ENCODE measurements at regions not wholly inside any gene's neighbourhood (a gene's known extent, or its start where the extent isn't known, plus 50 kb on each side); places are given as distances from the start of the nearest gene placed in this dataset.
"Not testable (repeated sequence)": the region's sequence is repeated elsewhere in the genome, so short reads cannot be mapped to it uniquely, and the experiment has no call there.

DNA sequence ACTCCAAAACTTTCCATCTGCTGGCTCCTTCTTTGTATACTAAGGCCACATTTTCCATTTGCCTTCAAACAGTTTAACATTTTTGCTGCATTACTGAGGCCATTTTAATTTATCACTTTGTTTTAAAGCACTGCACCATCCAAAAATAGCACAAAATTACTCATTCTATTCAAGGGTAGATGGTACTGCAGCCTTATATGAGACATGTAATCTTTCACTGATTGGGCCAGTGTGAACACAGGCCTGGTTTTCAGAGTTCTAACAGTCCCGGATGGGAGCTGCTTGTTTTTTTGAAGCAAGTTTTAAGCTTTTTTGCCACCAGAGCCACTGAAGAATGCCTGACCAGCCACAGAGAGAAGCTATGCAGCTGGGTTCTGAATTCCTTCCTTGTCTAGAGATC lies 172.3 kb upstream of the TSC22D2 start:
- ATAC-seq (no peak), DNase-seq (no peak)
- intact Hi-C loops (cut with DNase I, micrococcal nuclease), result loop anchor here in 1 of 2 donors (5.0 to 10.0 kb wide), 2 partner anchors 177 to 259 kb away; no protein-coding TSS in a partner anchor

DNA sequence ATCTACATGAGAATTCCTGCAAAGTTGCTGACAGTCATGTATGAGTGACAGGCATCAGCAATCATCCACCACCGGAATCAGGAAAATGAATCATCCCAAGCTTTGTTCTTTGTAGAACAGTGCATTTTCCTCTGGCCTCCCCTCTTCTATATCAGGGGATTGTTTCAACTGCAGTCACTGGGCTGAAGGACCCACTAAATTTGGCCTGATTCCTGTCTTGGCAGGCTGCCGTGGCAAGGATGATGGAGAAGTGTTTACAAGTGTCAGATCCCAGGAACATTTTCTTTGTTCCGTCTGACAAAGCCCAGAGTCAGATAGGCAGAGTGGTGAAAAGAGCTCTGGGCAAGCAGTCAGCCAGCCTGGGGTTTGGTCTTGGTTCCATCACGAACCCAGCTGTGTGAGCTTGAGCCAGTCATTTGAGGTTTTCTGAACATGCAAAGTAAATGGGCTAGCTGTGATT lies 175.1 kb upstream of the TSC22D2 start:
- ATAC-seq, result no peak
- DNase-seq, result no peak
- intact Hi-C loops (cut with DNase I, micrococcal nuclease), result loop anchor here in 1 of 2 donors (10.0 kb wide), 1 partner anchor 262 kb away; no protein-coding TSS in a partner anchor

DNA sequence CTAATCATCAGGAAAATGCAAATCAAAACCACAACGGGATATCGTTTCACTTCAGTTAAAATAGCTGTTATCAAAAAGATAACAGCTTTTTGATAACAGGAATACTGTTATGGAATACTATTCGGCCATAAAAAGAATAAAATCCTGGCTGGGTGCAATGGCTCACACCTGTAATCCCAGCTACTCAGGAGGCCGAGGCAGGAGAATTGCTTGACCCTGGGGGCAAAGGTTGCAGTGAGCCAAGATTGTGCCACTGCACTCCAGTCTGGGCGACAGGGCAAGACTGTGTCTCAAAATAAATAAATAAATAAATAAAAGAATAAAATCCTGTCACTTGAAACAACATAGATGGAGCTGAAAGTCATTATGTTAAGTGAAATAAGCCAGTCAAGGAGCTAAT lies 178.1 kb upstream of the TSC22D2 start:
- DNase-seq, result no peak
- ATAC-seq, result peak; percentile 58
- intact Hi-C loops (cut with DNase I, micrococcal nuclease), result loop anchor here in 1 of 2 donors (10.0 kb wide), 1 partner anchor 265 kb away; no protein-coding TSS in a partner anchor

DNA sequence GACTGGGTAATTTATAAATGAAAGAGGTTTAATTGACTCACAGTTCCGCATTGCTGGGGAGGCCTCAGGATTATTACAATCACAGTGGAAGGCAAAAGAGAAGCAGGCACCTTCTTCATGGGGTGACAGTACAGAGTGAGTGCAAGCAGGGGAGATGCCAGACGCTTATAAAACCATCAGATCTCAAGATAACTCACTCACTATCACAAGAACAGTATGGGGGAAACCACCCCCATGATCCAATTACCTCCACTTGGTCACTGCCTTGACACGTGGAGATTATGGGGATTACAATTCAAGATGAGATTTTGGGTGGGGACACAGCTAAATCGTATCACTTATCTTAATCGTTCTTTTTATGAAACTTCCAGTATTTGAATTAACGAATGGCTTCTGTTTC lies 179.5 kb upstream of the TSC22D2 start:
- intact Hi-C loops (cut with DNase I, micrococcal nuclease); DNase-seq; ATAC-seq: not testable (repeated sequence)

DNA sequence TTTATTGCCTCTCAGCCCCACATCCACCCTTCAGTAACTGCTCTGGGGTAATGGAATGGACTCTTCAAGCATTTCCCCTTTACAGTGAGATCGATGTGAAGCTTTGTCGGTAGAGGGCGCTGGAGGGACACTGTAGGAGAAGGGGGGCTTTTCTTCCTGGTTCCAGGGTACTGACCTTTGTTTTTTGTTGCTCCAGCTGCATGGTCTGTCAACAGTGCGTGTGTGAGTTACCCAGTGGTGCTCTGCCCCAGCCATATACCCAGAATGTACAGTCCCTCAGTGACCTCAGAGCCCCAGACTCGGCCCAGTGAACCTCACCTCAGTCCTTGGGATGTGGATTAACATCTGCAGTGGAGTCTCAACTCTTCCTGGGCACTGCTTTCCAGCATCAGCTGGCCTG lies 180.3 kb upstream of the TSC22D2 start:
- peak; percentile 50 to 83 for DNase-seq
- intact Hi-C loops (cut with DNase I, micrococcal nuclease), result no loop called here
- ATAC-seq, result peak; percentile 79

DNA sequence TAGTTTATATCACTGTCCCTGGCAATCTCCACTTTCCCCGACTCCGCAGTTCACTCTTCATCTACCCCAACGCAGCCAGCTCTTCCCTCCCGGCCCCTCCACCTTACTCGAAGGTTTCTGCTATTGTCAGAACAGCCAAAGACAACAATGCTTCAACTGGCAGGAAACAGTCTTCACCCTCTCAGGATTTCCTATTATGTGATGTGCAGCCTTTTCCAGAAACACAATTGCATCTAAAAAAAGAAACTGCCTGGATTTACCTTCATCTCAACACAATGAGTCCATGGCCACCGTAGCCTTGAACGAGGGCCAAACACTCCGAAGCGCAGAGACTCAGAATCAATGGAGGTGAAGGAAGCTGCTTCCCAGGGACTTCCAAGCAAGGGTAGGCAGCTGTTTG lies 182.1 kb upstream of the TSC22D2 start:
- DNase-seq, result no peak
- intact Hi-C loops (cut with DNase I, micrococcal nuclease), result no loop called here
- no peak for ATAC-seq

DNA sequence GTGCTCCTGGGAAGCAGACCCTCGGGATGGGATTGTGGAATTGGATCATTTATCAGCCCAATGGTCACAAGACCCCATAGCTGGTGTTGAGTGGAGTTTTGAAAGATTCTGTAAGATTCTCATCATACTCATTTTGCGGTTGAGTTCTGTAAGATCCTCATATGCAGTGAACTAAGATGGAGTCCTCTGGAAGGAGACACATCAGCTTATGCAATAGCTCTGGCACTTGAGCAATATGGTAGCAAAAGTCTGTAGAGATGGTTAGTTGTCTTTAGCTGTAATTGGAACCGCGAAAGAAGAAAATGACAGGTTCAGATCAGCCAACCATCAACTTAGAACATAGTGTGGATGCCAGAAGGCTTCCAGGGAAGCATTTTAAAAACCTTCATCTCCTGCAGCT lies 184.5 kb upstream of the TSC22D2 start:
- no peak for ATAC-seq
- DNase-seq, result no peak
- intact Hi-C loops (cut with DNase I, micrococcal nuclease), result no loop called here

DNA sequence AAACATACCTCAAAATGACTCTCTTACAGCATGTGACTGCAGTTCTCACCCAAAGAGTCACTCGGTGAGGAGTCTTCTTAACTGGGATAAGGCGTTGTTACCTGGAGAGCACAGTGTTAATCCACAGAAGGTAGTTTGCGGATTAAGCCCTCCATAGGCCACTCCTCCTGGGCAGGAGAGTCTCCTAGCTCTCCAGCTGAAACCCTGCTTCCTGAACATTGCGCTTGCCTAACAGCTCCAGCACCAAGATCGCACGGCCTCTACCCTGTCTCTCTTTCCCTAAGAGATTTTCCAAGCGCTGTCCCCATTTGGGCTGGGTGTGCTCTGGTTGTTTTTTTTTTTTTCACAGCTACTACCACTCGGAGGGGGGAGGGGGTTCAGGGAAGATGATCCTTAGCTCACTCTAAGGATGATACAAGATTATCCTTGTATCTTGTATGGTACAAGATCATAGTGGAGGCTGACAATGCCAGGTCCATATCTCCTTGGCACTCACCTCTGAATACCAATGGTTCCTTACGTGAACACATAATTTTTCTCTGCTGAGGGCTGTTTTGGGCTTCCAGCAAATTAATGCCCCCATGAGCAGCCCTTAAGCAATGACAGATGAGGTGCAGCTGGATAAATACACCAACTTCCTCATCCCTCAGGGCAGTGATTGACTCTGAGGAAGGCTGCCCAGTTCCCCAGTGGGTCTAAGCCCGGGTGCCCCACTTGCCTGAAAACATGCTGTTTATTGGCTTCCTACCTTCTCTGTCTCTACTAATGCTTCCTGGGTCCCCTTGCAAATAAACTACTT lies 185.2 kb upstream of the TSC22D2 start:
- DNase-seq (no peak), ATAC-seq (no peak)
- intact Hi-C loops (cut with DNase I, micrococcal nuclease), result no loop called here

DNA sequence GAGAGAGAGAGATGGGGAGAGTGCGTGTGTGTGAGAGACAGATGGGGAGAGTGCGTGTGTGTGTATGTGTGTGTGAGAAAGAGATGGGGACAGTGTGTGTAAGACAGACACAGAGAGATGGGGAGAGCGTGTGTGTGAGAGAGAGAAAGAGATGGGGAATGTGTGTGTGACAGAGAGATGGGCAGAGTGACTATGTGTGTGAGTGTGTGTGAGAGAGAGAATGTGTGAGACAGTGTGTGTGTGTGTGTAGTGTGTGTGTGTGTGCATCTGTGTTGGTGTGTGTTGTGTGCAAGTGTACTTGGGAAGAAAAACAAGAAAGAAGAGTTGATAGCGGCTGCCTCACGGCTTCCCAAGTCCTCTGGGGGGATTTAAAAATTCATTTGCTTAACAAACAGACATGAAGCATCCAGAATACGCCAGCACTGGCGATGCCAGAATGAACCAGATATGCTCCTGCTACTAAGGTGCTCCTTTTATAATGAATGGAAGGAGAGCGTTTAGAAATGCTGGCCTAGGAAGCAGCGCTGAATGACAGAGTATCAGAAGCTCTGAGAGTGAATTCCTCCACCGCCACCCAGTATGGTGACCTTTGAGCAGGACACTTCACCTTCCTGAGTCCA lies 186.1 kb upstream of the TSC22D2 start:
- ATAC-seq (peak; percentile 26), DNase-seq (no peak)
- intact Hi-C loops (cut with DNase I, micrococcal nuclease), result no loop called here

DNA sequence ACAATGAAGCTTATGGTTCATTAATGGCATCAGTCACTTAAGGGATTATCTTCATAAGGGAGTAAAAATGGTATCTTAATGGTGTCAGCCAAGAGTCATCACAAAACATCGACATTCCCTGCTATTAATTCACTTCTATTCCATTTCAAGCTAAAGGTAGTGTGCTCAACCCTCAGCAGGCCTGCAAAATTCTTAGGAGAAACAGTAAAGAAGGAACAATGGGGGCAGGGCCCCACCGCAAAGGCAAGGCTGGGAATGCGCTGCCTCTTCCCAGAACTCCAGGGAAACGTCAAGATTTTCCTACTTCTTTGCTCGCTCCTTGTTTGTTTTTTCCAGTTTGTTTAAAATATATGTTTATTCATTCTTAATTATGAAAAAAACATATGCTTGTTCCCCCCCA lies 187.3 kb upstream of the TSC22D2 start:
- no peak for DNase-seq
- intact Hi-C loops (cut with DNase I, micrococcal nuclease), result no loop called here
- ATAC-seq, result no peak

DNA sequence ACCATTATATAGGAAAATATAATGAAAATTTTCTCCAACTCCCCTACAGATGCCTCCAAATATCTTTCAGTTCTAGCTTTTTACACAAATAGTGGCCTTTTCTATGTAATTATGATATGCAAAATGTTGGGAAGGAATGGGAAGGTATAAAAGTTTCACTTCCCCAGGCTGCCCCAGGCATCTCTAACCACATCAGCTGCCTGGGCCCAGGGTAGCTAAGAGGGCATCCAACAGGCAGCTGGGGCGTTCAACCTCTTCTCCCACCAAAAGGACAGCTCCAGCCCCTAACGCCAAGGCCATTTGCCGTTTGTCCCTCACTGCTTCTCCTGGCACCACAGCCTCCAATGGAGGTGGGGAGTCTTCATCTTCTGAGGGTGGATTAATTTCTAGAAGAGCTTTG lies 188.1 kb upstream of the TSC22D2 start:
- intact Hi-C loops (cut with DNase I, micrococcal nuclease), result no loop called here
- no peak for DNase-seq
- no peak for ATAC-seq

DNA sequence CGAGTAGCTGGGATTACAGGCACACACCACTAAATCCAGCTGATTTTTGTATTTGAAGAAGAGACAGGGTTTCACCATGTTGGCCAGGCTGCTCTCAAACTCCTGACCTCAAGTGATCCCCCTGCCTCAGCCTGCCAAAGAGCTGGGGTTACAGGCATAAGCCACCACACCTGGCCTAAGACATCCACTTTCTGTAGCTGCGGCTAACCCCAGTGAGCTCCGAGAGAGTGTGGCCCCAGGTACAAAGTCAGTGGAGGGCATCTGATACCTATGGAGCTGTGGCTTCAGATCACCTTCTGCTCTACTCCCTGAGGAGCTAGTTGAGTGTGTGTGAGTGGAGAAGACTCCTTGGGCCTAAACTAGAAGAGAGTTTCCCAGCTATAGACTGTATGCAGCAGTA lies 189.3 kb upstream of the TSC22D2 start:
- intact Hi-C loops (cut with DNase I, micrococcal nuclease), result no loop called here
- no peak for ATAC-seq
- no peak for DNase-seq

DNA sequence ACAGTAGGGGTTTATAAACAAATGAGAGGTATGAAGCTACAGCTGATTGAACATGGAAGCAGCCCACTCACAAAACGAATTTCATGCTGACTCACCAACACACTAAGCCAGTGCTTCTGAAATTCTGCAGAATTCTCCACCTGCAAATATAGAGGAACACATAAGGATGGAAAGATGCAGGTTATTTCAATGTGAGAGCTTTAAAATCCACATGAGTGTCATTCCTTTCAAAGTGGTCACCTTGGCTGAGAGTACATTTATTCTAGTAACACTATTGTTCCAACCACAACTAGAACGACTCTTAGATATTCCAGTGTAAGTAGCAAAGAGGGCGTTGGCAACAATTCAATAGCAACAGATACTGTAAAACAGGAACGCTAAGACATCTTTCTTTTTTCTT lies 189.9 kb upstream of the TSC22D2 start:
- intact Hi-C loops (cut with DNase I, micrococcal nuclease), result no loop called here
- ATAC-seq (no peak), DNase-seq (no peak)

DNA sequence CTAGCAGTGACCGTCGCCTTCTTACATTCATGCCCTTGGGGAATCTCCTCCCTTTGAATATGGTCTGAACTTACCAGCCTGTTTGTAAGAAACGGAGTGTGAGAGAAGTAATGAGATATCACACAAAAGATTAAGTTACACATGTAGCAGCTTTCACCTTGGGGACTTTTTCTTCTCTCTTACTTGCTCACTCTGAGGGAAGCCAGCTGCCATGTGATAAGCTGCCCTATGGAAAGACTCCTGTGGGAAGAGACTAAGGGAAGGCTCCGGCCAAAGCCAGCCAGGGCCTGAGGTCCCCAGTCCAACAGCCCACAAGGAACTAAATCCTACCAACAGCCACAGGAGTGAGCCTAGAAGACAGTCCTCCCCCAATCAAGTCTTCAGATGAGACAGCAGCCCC lies 190.4 kb upstream of the TSC22D2 start:
- ATAC-seq (no peak), DNase-seq (no peak)
- intact Hi-C loops (cut with DNase I, micrococcal nuclease), result no loop called here

DNA sequence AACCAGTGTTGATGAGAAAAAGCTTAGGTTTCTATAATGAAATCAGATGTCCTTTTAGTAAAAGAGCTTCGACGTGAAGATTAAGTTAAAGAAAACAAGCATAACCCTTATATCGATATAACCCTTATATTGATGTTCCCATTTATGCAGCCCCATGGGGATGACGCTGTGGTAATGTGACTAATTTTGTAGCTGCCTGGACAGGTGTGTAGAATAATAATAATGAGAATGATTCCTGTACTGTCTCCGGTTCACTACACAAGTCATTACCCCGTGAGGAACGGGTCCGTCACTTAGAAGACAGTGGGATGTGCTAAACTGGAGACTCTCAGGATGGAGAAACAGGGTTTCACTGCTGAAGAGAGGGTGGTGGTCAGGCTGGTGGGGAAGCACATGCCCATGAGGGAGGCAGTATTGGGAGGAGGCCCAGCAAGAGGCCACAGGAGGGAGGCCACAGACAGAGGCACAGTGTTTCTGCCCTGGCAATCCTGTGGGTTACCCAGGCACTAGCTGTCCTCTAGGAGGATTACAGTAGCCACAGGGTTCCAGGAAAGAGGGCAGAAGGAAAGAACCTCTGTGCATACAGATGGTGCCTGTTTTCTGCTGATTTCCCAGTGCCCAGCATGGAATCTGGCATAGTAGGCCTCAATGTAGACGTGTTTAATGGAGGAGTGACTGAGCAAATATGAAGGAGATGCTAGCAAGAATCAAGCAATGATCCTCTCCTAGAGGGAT lies 191.1 kb upstream of the TSC22D2 start:
- DNase-seq (no peak), ATAC-seq (no peak)
- intact Hi-C loops (cut with DNase I, micrococcal nuclease), result no loop called here

DNA sequence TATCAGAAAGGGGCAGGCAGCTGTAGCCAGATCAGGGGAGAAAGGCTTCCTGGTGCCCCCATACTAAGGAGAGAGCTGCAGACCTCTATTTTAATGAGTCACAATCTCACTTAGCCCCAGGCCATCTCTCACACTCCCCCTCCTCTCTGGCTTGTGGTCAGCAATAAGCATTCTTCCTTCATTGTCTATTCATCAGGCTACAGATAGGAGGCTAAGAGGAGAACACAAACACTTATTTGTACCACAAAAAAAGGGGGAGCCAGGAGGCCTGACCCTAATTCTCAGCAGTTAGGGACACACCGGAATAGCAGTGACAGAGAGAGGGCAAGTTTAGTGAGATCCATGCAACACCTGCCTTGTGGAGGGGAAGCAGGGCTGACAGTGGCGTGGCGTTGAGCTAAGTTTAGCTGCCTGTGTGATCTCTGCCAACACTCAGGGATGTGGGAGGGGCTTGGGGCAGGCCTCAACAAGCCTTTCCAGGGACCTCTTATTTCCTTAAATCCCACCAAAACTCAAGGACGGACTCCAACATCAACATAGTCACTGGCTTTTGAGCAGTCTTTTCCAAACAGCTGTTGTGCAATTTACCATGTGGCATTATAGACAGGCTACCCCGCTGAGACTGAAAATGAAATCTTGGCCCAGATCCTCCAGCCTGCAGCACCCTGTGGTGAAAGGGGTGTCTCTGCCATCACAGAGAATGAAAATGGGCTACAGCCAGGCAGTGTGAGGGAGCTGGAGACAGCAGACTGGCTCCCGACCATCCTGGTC lies 191.9 kb upstream of the TSC22D2 start:
- ATAC-seq (no peak), DNase-seq (no peak)
- intact Hi-C loops (cut with DNase I, micrococcal nuclease), result no loop called here

DNA sequence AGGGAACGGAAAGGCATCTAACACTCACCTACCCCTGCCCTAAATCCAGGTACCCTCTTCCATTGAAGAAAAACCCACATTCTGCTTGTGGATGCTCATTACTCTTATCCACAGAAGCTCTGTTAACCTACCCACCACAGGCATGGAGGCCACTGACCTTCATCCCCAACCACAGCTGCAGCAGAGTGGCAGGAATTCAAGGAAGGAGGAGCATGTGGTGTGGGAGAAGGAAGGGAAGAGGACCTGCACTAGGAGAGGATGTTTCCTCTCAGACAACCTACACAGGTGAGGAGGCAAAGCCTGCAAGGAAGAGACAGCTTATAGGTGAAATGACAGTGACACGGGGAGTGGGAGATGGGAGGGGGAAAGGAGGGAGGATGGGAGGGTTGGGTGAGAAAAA lies 192.5 kb upstream of the TSC22D2 start:
- intact Hi-C loops (cut with DNase I, micrococcal nuclease), result no loop called here
- no peak for ATAC-seq

DNA sequence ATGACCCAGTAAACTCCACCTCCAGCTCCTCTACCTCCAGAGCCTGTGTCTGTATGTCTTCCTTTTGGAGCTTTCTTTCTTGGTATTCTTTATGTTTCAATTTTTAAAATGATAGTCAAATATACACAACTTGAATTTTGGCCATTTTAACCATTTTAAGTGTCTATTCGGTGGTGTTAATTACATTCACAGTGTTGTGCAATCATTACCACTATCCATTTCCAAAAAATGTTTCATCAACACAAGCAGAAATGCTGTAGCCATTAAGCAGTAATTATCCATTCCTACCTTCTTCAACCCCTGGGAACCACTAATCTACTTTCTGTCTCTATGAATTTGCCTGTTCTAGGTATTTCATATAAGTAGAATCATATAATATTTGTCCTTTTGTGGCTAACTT lies 194.5 kb upstream of the TSC22D2 start:
- DNase-seq (no peak), ATAC-seq (no peak)
- intact Hi-C loops (cut with DNase I, micrococcal nuclease), result no loop called here

More for the DNA sequence above, 192.5 kb upstream of the TSC22D2 start:
- no peak for DNase-seq

DNA sequence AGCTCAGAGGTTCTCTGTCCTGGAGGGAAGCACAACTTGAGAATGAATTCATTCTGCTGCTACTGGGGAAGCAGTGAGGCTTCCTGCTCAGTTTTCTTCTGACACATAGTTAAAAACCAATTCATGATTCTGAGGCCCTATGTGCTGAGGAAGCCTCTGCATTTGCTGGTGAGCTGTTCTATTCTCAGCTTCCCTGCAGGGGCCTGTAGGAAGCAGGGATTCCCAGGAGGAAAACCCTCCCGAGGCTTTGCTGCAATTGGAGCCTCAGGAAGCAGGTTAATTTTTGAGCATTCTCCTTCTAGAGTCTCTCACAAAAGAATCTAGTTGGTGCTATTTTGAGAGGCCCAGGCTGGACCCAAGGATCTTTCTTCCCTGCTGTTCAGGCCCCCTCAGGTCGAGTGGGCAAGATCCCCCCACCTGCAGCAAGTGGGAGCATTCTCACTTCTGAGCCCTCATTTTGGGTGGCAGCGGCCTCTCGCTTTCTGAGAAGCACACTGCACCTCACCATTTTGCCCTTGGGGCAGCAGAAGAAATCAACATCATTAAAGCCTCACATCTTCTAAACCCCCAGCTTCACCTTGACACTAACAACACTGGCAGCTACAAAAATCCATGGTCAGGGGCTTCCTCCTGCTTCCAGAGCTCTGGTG lies 197.5 kb upstream of the TSC22D2 start:
- DNase-seq (no peak), ATAC-seq (no peak)
- intact Hi-C loops (cut with DNase I, micrococcal nuclease), result no loop called here
